Osteocyte (in vitro differentiated cells): ENCODE measurements at regions not wholly inside any gene's neighbourhood (a gene's known extent, or its start where the extent isn't known, plus 50 kb on each side); places are given as distances from the start of the nearest gene placed in this dataset.

Source experiments
- DNase-seq: peaks from one replicate; pipeline ENCODE4 v3.0.0; 2021; ENCODE audit warnings: mixed read lengths; ENCODE audit not compliant: unreplicated experiment; ENCODE audit errors: extremely low spot score
- H3K27ac Mint-ChIP-seq: one replicate; pipeline ENCODE4 v1.8.0; 2021; ENCODE audit warnings: mild to moderate bottlenecking, mixed read lengths; ENCODE audit not compliant: unreplicated experiment
- H3K27me3 Mint-ChIP-seq: one replicate; pipeline ENCODE4 v1.8.0; 2021; ENCODE audit warnings: mixed read lengths; ENCODE audit not compliant: unreplicated experiment
- H3K36me3 Mint-ChIP-seq: one replicate; pipeline ENCODE4 v1.8.0; 2021; ENCODE audit warnings: mixed read lengths; ENCODE audit not compliant: unreplicated experiment
- H3K4me1 Mint-ChIP-seq: one replicate; pipeline ENCODE4 v1.8.0; 2021; ENCODE audit warnings: mixed read lengths; ENCODE audit not compliant: unreplicated experiment
- H3K4me3 Mint-ChIP-seq: one replicate; pipeline ENCODE4 v1.8.0; 2021; ENCODE audit warnings: mild to moderate bottlenecking, moderate library complexity, mixed read lengths; ENCODE audit not compliant: unreplicated experiment
- H3K9me3 Mint-ChIP-seq: one replicate; pipeline ENCODE4 v1.8.0; 2021; ENCODE audit warnings: mixed read lengths; ENCODE audit not compliant: unreplicated experiment
- CTCF ChIP-seq: fragments of 200-600 bp; sonication (generic); IDR thresholded peaks from 2 replicates; pipeline ENCODE4 v1.5.0; 2021; ENCODE audit warnings: antibody characterized with exemption, mild to moderate bottlenecking, moderate library complexity

GRCh38 chr6:122555561-122555960 is 54.6 kb upstream of the PKIB start:
- no peak overlapping the region for H3K27ac Mint-ChIP-seq
- no peak for DNase-seq
- H3K27me3 Mint-ChIP-seq = no peaks in the 10 kb centered on the region
- TF ChIP-seq CTCF = no peak
- H3K4me1 Mint-ChIP-seq = no peaks in the 10 kb centered on the region
- peaks cover 14% of the 10 kb centered on the region for H3K36me3 Mint-ChIP-seq
- H3K9me3 Mint-ChIP-seq = peaks cover 12% of the 10 kb centered on the region
- no peak overlapping the region for H3K4me3 Mint-ChIP-seq

DNA sequence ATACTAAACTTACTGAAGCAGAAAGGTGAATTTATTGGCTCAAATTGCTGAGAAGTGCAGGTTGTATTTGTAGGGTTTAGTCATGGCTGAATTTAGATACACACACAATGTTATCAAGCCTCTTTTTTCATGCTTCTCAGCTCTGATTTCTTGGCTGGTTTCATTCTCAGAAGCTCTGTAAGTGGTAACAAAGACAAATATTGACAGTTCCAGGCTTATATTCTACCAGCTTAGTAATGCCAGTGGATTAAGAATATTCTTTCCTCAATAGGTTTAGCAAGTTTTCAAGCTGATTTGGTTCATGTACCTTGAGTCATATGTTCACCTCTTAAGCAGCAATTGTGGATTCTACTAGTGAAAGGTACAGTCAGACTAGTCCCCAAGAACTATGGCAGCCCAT is 52.1 kb upstream of the PKIB start:
- H3K4me1 Mint-ChIP-seq = peaks cover 1% of the 10 kb centered on the region
- peaks cover 34% of the 10 kb centered on the region for H3K9me3 Mint-ChIP-seq
- no peak overlapping the region for H3K4me3 Mint-ChIP-seq
- DNase-seq = no peak
- no peak overlapping the region for H3K27ac Mint-ChIP-seq
- H3K36me3 Mint-ChIP-seq = peaks cover 20% of the 10 kb centered on the region
- H3K27me3 Mint-ChIP-seq = no peaks in the 10 kb centered on the region
- TF ChIP-seq CTCF = no peak
